ENCODE measurements at regions not wholly inside any gene's neighbourhood (a gene's known extent, or its start where the extent isn't known, plus 50 kb on each side); places are given as distances from the start of the nearest gene placed in this dataset.

DNA sequence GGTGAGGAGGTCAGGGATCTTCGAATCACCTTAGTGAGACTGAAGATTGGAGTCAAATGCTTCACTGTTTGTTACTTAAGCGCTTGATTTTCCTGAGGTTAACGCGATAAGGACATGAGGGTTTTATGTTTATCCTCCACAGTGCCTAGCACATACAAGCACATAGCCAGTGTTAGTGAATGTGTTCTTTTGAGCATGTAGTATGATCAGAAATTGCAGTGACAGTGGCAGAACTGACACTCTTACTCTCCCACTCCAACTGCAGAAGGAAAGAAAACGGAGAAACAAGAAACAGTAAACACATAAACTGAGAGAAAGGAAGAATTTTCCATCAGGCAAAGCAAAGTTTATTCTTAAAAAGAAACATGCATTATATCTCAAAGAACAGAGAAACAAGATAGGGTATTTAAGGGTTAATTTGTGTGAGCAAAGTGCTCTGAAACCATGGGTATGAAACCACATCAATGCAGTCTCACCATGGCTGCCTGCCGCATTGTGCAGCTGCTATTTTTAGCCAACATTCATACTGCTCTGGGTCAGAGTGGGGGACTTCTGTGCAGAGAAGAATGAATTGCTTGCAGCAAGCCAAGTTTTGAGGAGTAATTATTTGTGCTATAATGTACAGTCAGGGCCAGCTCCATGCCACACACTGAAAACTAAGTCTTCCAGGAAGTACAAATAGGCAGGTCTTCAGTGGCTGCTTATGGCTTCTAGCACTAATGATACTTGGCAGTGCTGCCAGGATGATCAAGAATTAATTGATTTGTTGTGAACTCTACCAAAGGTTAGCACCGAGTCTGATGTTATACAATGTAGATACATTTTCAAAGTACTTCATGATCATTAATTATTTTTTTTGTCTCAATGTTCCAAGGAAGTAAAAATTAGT lies 152.0 kb downstream of the MACC1 start:
- H3K4me3 ChIP-seq (ENCODE audit: low read depth, low read length, poor library complexity, severe bottlenecking), result no peak overlapping the region
- H3K79me2 ChIP-seq (ENCODE audit: insufficient read depth, low read length), result no peaks in the 10 kb centered on the region
- peak overlapping the region; percentile 38 for H3K4me2 ChIP-seq (ENCODE audit: low read length)
- no peaks in the 10 kb centered on the region for H3K36me3 ChIP-seq (ENCODE audit: insufficient read depth, low read length)
- no peaks in the 10 kb centered on the region for H3K27me3 ChIP-seq (ENCODE audit: insufficient read depth, low read length)
- H4K20me1 ChIP-seq (ENCODE audit: insufficient read depth, low read length), result no peaks in the 10 kb centered on the region
- H3K9ac ChIP-seq (ENCODE audit: low read length), result no peak overlapping the region
- H3K9me3 ChIP-seq (ENCODE audit: low read length), result peaks cover 8% of the 10 kb centered on the region
- no peaks in the 10 kb centered on the region for H3F3A ChIP-seq (ENCODE audit: insufficient read depth, low read length)
- no peak overlapping the region for H2AFZ ChIP-seq (ENCODE audit: low read length)
- peak overlapping the region; percentile 13 for H3K27ac ChIP-seq (ENCODE audit: low read depth, low read length, poor library complexity, severe bottlenecking)
- H3K9me2 ChIP-seq (ENCODE audit: low read depth, low read length), result no peaks in the 10 kb centered on the region
- peaks cover 21% of the 10 kb centered on the region for H3K4me1 ChIP-seq (ENCODE audit: insufficient read depth, low read length, severe bottlenecking)
- TF ChIP-seq, protein P1, sequence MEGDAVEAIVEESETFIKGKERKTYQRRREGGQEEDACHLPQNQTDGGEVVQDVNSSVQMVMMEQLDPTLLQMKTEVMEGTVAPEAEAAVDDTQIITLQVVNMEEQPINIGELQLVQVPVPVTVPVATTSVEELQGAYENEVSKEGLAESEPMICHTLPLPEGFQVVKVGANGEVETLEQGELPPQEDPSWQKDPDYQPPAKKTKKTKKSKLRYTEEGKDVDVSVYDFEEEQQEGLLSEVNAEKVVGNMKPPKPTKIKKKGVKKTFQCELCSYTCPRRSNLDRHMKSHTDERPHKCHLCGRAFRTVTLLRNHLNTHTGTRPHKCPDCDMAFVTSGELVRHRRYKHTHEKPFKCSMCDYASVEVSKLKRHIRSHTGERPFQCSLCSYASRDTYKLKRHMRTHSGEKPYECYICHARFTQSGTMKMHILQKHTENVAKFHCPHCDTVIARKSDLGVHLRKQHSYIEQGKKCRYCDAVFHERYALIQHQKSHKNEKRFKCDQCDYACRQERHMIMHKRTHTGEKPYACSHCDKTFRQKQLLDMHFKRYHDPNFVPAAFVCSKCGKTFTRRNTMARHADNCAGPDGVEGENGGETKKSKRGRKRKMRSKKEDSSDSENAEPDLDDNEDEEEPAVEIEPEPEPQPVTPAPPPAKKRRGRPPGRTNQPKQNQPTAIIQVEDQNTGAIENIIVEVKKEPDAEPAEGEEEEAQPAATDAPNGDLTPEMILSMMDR (IDR thresholded peaks at IDR 0.05; ENCODE audit: low read length), result no peak
- no peak for TF ChIP-seq EZH2 (IDR thresholded peaks at IDR 0.05; ENCODE audit: borderline replicate concordance, low read length)

DNA sequence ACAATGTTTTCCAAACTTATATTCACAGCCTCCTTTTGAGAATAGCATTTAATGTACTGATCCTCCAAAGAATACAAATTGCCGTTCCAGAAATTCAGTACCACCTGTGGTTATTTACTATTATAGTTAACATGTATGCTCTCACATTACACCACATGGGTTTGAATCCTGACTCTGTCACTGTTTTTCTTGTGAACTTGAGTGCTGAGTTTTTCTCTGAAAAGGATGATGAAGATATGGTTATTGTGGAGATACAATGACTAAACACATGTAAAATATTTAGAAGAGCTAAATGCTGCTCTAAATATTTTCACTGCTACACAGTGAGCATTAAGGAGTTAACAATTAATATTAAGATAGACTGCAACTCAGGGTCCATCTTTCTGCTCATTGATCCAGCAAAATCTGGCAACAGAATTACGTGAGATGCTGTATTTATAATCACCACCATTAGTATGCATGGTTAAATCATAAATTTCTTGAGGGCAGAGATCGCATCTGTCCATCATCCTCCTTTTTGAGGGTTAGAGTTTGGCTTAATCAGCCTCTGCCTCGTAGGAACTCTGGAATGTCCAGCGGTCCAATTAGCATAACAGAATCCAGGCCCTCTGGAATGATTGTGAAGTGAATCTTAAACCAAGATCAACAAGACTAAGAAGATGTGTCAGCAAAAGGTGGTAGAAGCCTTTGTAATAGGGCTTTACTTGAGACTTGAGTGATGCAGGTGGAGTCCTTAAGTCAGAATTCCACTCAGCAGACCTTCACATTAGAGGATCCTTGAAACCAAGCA lies 152.8 kb downstream of the MACC1 start:
- no peak overlapping the region for H3K9ac ChIP-seq (ENCODE audit: low read length)
- no peaks in the 10 kb centered on the region for H3K9me2 ChIP-seq (ENCODE audit: low read depth, low read length)
- TF ChIP-seq EZH2 (IDR thresholded peaks at IDR 0.05; ENCODE audit: borderline replicate concordance, low read length), result no peak
- TF ChIP-seq, protein P1 (IDR thresholded peaks at IDR 0.05; ENCODE audit: low read length), result no peak
- H3K4me2 ChIP-seq (ENCODE audit: low read length), result peak overlapping the region; percentile 38; the same call in 1 of the 2 replicates
- no peaks in the 10 kb centered on the region for H3K36me3 ChIP-seq (ENCODE audit: insufficient read depth, low read length)
- no peak overlapping the region for H3K4me3 ChIP-seq (ENCODE audit: low read depth, low read length, poor library complexity, severe bottlenecking)
- peaks cover 21% of the 10 kb centered on the region for H3K4me1 ChIP-seq (ENCODE audit: insufficient read depth, low read length, severe bottlenecking)
- no peak overlapping the region for H2AFZ ChIP-seq (ENCODE audit: low read length)
- H3F3A ChIP-seq (ENCODE audit: insufficient read depth, low read length), result no peaks in the 10 kb centered on the region
- H4K20me1 ChIP-seq (ENCODE audit: insufficient read depth, low read length), result no peaks in the 10 kb centered on the region
- H3K9me3 ChIP-seq (ENCODE audit: low read length), result peaks cover 8% of the 10 kb centered on the region
- no peaks in the 10 kb centered on the region for H3K79me2 ChIP-seq (ENCODE audit: insufficient read depth, low read length)
- peak overlapping the region; percentile 13 for H3K27ac ChIP-seq (ENCODE audit: low read depth, low read length, poor library complexity, severe bottlenecking)
- no peaks in the 10 kb centered on the region for H3K27me3 ChIP-seq (ENCODE audit: insufficient read depth, low read length)

DNA sequence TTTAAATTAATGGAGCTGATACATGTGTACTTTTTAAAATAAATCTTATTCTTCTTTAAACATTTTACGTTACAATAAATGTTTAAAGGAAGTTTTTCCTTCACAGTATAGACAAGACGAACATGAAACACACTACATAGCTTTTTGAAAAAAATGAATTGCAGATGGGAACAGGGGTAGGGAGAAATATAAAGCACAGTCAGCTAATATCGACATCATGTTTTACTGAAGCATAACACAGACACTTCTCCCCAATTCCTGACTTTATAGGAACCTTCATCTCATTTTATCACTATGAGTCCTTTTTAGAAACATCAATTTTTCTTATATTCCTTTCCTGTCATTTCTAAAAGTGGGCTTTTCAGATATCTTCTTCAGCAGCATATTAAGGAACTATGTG lies 153.5 kb downstream of the MACC1 start:
- no peaks in the 10 kb centered on the region for H3F3A ChIP-seq (ENCODE audit: insufficient read depth, low read length)
- H3K9me3 ChIP-seq (ENCODE audit: low read length), result peaks cover 8% of the 10 kb centered on the region
- H2AFZ ChIP-seq (ENCODE audit: low read length), result no peak overlapping the region
- H3K9ac ChIP-seq (ENCODE audit: low read length), result no peak overlapping the region
- no peak overlapping the region for H3K27ac ChIP-seq (ENCODE audit: low read depth, low read length, poor library complexity, severe bottlenecking)
- TF ChIP-seq EZH2 (IDR thresholded peaks at IDR 0.05; ENCODE audit: borderline replicate concordance, low read length), result no peak
- TF ChIP-seq, protein P1 (IDR thresholded peaks at IDR 0.05; ENCODE audit: low read length), result no peak
- no peaks in the 10 kb centered on the region for H3K27me3 ChIP-seq (ENCODE audit: insufficient read depth, low read length)
- no peak overlapping the region for H3K4me3 ChIP-seq (ENCODE audit: low read depth, low read length, poor library complexity, severe bottlenecking)
- H3K36me3 ChIP-seq (ENCODE audit: insufficient read depth, low read length), result no peaks in the 10 kb centered on the region
- no peak overlapping the region for H3K4me2 ChIP-seq (ENCODE audit: low read length)
- peaks cover 21% of the 10 kb centered on the region for H3K4me1 ChIP-seq (ENCODE audit: insufficient read depth, low read length, severe bottlenecking)
- H3K9me2 ChIP-seq (ENCODE audit: low read depth, low read length), result no peaks in the 10 kb centered on the region
- H3K79me2 ChIP-seq (ENCODE audit: insufficient read depth, low read length), result no peaks in the 10 kb centered on the region
- no peaks in the 10 kb centered on the region for H4K20me1 ChIP-seq (ENCODE audit: insufficient read depth, low read length)
